Endothelial cell of umbilical vein (primary cell): ENCODE measurements at regions not wholly inside any gene's neighbourhood (a gene's known extent, or its start where the extent isn't known, plus 50 kb on each side); places are given as distances from the start of the nearest gene placed in this dataset.

ENCODE experiments used
- BruUV-seq: library from RNA; stranded (reverse); fragments of 400-500 nt; replicated peaks from 2 replicates; lab custom pipeline; 2021; lab: Mats Ljungman, UMichigan
- CTCF ChIA-PET: fragments of 300-600, 350-600 bp; sonication (Branson Sonifier 250); formaldehyde crosslinking; loops from one replicate; lab custom pipeline; 2021; ENCODE audit warnings: antibody characterized with exemption, inconsistent platforms; lab: Charles Lee
- POLR2A ChIA-PET: fragments of 300-600, 350-600 bp; sonication (Branson Sonifier 250); formaldehyde crosslinking; loops from one replicate; lab custom pipeline; 2021; ENCODE audit warnings: antibody characterized with exemption, inconsistent platforms; lab: Charles Lee
- DNase-seq: peaks from one replicate; pipeline ENCODE4 v3.0.0-alpha.2; 2011; ENCODE audit warnings: low read depth, low spot score
- FAIRE-seq: peaks from 2 replicates; lab custom pipeline; 2011; peaks lifted over from hg19 to GRCh38; lab: Jason Lieb, UNC
- H2AFZ ChIP-seq: 2 replicates; pipeline ENCODE4 v1.6.0; 2012; ENCODE audit warnings: low read depth, low read length, control low read depth, inconsistent platforms
- H3K27ac ChIP-seq: 2 replicates; pipeline ENCODE4 v1.5.1; 2011; ENCODE audit warnings: low read depth, mild to moderate bottlenecking, control low read depth, low read length, moderate library complexity; ENCODE audit not compliant: insufficient read depth
- H3K27me3 ChIP-seq, 2 experiments: 2 replicates each; pipeline versions ENCODE4 v1.6.0 to v1.6.1; 2011; ENCODE audit warnings: low read length in 2 of 2, mixed read lengths in 1 of 2; ENCODE audit not compliant: control insufficient read depth in 2 of 2, insufficient read depth in 2 of 2
- H3K36me3 ChIP-seq, 2 experiments: 2 replicates in 1 of 2; 3 replicates in 1 of 2; pipeline ENCODE4 v1.5.1; 2011; ENCODE audit warnings: low read length in 2 of 2, mild to moderate bottlenecking in 1 of 2, moderate library complexity in 1 of 2; ENCODE audit not compliant: control insufficient read depth in 2 of 2, insufficient read depth in 2 of 2; ENCODE audit errors: extremely low read depth in 1 of 2
- H3K4me1 ChIP-seq: 3 replicates; pipeline ENCODE4 v1.5.1; 2011; ENCODE audit warnings: mild to moderate bottlenecking, low read length; ENCODE audit not compliant: control insufficient read depth, insufficient read depth; ENCODE audit errors: extremely low read depth
- H3K4me2 ChIP-seq: 2 replicates; pipeline ENCODE4 v1.6.1; 2011; ENCODE audit warnings: low read length, control low read depth, mixed read lengths; ENCODE audit not compliant: insufficient read depth
- H3K4me3 ChIP-seq, 3 experiments: fragments of 200-600 bp in 1 of 3; sonication (generic), shearing (Covaris generic) in 1 of 3; replicated peaks in 1 of 3; 2 replicates each; pipeline ENCODE4 v1.5.1; 2011 to 2016; ENCODE audit warnings: control low read depth in 3 of 3, low read length in 3 of 3, mild to moderate bottlenecking in 2 of 3, inconsistent platforms in 1 of 3, low read depth in 1 of 3, moderate library complexity in 1 of 3; ENCODE audit not compliant: insufficient read depth in 1 of 3
- H3K79me2 ChIP-seq: 2 replicates; pipeline ENCODE4 v1.6.0; 2012; ENCODE audit warnings: low read length, inconsistent platforms; ENCODE audit not compliant: control insufficient read depth, insufficient read depth
- H3K9ac ChIP-seq: replicated peaks from 2 replicates; pipeline ENCODE3; 2011; ENCODE audit warnings: low read length, control low read depth; ENCODE audit not compliant: insufficient read depth; ENCODE audit errors: extremely low read depth
- H3K9me1 ChIP-seq: replicated peaks from 3 replicates; pipeline ENCODE4 v1.6.0; 2011; ENCODE audit warnings: mild to moderate bottlenecking, low read length; ENCODE audit not compliant: control insufficient read depth, insufficient read depth; ENCODE audit errors: extremely low read depth
- H3K9me3 ChIP-seq: replicated peaks from 2 replicates; pipeline ENCODE4 v1.5.1; 2012; ENCODE audit warnings: low read length, inconsistent platforms; ENCODE audit not compliant: control insufficient read depth, insufficient read depth
- H4K20me1 ChIP-seq: replicated peaks from 2 replicates; pipeline ENCODE3; 2011; ENCODE audit warnings: mild to moderate bottlenecking, low read length; ENCODE audit not compliant: control insufficient read depth, insufficient read depth; ENCODE audit errors: extremely low read depth
- CTCF ChIP-seq, 2 donors: IDR thresholded peaks; 1 replicate in 1 of 2; 2 replicates in 1 of 2; pipeline ENCODE4 v1.5.1; 2011; ENCODE audit warnings: low read length in 2 of 2, mild to moderate bottlenecking in 2 of 2, moderate library complexity in 2 of 2, control low read depth in 1 of 2, inconsistent platforms in 1 of 2, low read depth in 1 of 2; ENCODE audit not compliant: insufficient read depth in 1 of 2; ENCODE audit errors: extremely low read depth in 1 of 2
- EZH2 ChIP-seq: IDR thresholded peaks from 2 replicates; pipeline ENCODE4 v1.6.1; 2012; ENCODE audit warnings: borderline replicate concordance, low read depth, mild to moderate bottlenecking, moderate library complexity, low read length, inconsistent platforms; ENCODE audit not compliant: severe bottlenecking
- FOS ChIP-seq: IDR thresholded peaks from 2 replicates; pipeline ENCODE4 v1.6.1; 2011; ENCODE audit warnings: mild to moderate bottlenecking, low read length, moderate library complexity, borderline replicate concordance; ENCODE audit not compliant: insufficient read depth
- GATA2 ChIP-seq: IDR thresholded peaks from 2 replicates; pipeline ENCODE4 v1.7.0; 2011; ENCODE audit warnings: low read depth, mild to moderate bottlenecking, moderate library complexity, mixed read lengths, low read length; ENCODE audit not compliant: insufficient read length, insufficient read depth
- JUN ChIP-seq: IDR thresholded peaks from 2 replicates; pipeline ENCODE4 v1.6.1; 2011; ENCODE audit warnings: borderline replicate concordance, low read depth; ENCODE audit not compliant: insufficient read length, insufficient read depth
- MYC ChIP-seq: IDR thresholded peaks from one replicate; pipeline ENCODE4 v1.6.1; 2011; ENCODE audit warnings: mild to moderate bottlenecking, low read depth, low read length
- POLR2A ChIP-seq: IDR thresholded peaks from 2 replicates; pipeline ENCODE4 v1.6.1; 2012; ENCODE audit warnings: low read depth, mild to moderate bottlenecking, control low read depth, low read length
- POLR2AphosphoS5 ChIP-seq: IDR thresholded peaks from 2 replicates; pipeline ENCODE4 v1.6.1; 2012; ENCODE audit warnings: low read depth, mild to moderate bottlenecking, control low read depth, low read length, moderate library complexity; ENCODE audit not compliant: insufficient read depth
- dilution Hi-C: fragments of 300-500 bp; cut with MboI; formaldehyde crosslinking; loops from one replicate; pipeline ENCODE4 v1.15.0; 2019; ENCODE audit warnings: low sequenced_read_pairs; ENCODE audit not compliant: extremely low pct_ligation_motif_present
- intact Hi-C: fragments of 100-400 bp; cut with micrococcal nuclease; formaldehyde crosslinking; loops from one replicate; pipeline ENCODE4 v1.10.0; 2022
- TF ChIP-seq, protein P1 (sequence below): IDR thresholded peaks from 2 replicates; pipeline ENCODE4 v1.6.1; 2011; ENCODE audit not compliant: insufficient read depth, insufficient read length

DNA sequence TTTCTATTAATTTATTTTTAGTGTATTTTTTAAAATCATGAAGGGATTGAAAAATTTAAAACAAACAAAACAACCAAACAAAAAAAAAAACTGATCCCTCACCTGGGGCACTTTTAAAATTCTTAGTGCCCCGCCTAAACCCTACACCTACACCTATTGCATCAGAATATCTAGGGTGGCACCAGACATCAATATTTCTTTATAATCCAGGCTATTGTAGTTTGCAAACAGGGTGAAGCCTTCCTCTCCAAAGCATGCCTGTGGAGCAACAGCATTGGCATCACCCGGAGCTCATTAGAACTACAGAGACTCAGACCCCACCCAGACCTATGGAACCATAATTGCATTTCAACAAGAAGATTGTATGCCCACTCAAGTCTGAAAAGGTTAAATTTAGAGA is 54.9 kb upstream of the ACP3 start:
- no peaks in the 10 kb centered on the region for H3K4me1 ChIP-seq
- dilution Hi-C loops (no loop called here), intact Hi-C loops (no loop called here)
- no peaks in the 10 kb centered on the region for H3K36me3 ChIP-seq
- no peak overlapping the region for H3K4me3 ChIP-seq
- no peak overlapping the region for H3K27ac ChIP-seq
- no peak overlapping the region for H2AFZ ChIP-seq
- no peak overlapping the region for H3K9ac ChIP-seq
- no TSS peak for BruUV-seq
- DNase-seq (no peak), FAIRE-seq (no peak)
- TF ChIP-seq GATA2 (no peak), FOS (no peak), POLR2AphosphoS5 (no peak), EZH2 (no peak), MYC (no peak), CTCF (IDR thresholded peaks at IDR 0.05; ENCODE audit: extremely low read depth in 1 of 2, insufficient read depth in 1 of 2, low read depth in 1 of 2, low read length in 2 of 2) (no peak), POLR2A (no peak), JUN (no peak)
- TF ChIP-seq, protein P1, sequence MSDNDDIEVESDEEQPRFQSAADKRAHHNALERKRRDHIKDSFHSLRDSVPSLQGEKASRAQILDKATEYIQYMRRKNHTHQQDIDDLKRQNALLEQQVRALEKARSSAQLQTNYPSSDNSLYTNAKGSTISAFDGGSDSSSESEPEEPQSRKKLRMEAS: no peak
- no peak overlapping the region for H3K4me2 ChIP-seq
- peaks cover 1 to 11% of the 10 kb centered on the region in 2 experiments for H3K27me3 ChIP-seq
- H3K79me2 ChIP-seq: no peaks in the 10 kb centered on the region
- ChIA-PET POLR2A (no interaction called here), CTCF (interaction anchor here (0.9 kb wide), 1 partner anchor 81 kb away, joined by 3 read pairs; no protein-coding TSS in a partner anchor)
- H3K9me1 ChIP-seq: no peaks in the 10 kb centered on the region
- H3K9me3 ChIP-seq: no peaks in the 10 kb centered on the region
- H4K20me1 ChIP-seq: no peaks in the 10 kb centered on the region
